Endometrial microvascular endothelial cells (primary cell): ENCODE measurements at regions not wholly inside any gene's neighbourhood (a gene's known extent, or its start where the extent isn't known, plus 50 kb on each side); places are given as distances from the start of the nearest gene placed in this dataset.
"Not testable (repeated sequence)": the region's sequence is repeated elsewhere in the genome, so short reads cannot be mapped to it uniquely, and the experiment has no call there.

Experiments used
- in situ Hi-C: cut with HindIII; loops from 2 replicates; pipeline ENCODE4 v1.10.0; 2017; ENCODE audit warnings: low sequenced_read_pairs, low pct_unique_long_range_greater_than_20kb; ENCODE audit errors: inconsistent ontology term

GRCh38 chr9:90458485-90458884 lies 184.1 kb downstream of the DIRAS2 start:
- in situ Hi-C loops, result no loop called here

DNA sequence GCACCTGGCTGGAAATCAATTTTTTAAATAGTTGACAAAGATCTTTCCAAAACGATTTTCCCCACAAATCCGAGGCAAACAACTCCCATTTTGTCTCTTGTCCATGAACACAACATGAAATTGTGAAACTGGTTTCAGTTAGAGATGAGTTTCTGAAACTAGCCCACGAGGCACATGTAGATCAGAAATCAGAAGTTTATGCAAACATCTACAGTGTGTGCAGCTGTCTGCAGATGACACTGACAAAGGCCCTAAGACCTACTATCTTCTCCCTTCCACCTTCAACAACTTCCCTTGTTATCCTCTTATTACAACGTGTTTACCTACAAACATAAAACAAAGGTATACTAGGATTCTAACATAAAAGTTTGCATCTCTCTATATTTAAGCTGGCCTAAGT lies 183.3 kb downstream of the DIRAS2 start:
- in situ Hi-C loops, result no loop called here

DNA sequence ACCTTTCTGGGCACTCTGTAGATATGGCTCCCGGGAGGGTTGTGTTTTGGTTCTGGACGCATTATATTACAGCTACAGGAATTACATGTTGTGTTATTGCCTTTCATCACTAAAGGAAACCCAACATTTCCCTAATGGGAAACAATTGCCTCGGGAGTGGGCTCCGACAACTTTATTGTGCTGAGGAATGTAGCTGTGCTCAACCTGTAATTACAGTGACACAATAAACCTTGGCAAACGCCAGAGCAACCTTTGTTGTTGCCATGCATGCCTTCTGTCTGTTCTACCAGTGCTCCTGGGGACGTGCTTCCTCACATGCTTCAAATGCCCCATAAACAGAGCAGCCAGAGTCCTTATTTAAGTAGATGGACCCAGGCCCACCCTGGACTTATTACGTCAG lies 182.4 kb downstream of the DIRAS2 start:
- in situ Hi-C loops, result no loop called here

DNA sequence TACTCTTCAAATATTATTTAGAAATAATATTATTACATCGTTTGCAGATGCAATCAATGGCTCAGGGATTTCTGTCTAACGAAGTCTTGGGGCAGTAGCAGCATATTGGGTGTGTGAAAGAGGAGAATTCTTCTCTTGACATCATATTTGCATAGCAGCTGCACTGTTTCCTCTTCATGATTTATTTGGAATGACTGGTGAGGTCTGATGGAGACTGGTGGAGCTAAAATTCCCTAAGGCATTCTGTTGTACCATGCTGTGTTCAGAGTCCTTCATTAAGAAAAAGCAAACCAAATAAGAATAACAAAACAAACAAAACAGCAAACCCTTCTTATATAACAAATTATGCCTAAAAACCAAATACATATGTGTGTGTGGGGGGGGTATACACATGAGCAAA lies 177.6 kb downstream of the DIRAS2 start:
- in situ Hi-C loops, result no loop called here

DNA sequence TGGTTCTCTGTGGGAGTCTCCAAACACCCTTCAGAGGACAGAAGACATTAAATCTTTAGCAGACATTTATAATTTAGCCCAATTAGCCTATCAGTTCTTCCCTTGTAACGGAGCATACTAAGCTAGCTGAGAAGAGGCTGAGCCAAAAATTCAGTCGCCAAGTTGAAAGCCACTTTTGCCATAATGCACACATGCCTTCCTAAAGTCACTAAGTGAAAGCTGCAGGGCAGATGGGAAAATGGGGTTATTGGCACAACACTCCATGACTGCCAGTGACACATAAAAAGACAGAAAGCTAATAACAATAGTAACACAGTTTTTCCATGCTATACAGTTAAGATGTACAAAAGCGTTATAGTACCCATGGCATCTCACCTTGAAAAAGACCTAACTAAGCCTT lies 176.2 kb downstream of the DIRAS2 start:
- in situ Hi-C loops, result no loop called here

DNA sequence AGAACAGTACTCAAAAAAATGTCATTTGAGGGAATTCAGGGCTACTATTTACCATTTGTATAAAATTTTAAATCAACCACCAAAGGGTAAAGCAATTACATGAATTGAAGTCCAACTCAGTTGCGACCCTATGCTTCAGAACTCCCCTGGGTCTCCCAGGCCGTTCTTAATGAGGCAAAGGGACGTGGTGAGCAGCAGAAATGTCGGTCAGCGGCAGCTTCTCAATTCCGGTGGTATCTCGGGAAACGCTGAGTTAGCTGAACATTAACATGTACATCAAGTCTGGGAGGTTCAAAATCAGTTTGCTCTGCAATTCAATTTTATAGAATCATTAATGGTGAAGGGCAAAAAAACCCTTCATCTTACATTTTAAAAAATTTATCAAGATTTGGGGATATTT lies 173.2 kb downstream of the DIRAS2 start:
- in situ Hi-C loops, result no loop called here

DNA sequence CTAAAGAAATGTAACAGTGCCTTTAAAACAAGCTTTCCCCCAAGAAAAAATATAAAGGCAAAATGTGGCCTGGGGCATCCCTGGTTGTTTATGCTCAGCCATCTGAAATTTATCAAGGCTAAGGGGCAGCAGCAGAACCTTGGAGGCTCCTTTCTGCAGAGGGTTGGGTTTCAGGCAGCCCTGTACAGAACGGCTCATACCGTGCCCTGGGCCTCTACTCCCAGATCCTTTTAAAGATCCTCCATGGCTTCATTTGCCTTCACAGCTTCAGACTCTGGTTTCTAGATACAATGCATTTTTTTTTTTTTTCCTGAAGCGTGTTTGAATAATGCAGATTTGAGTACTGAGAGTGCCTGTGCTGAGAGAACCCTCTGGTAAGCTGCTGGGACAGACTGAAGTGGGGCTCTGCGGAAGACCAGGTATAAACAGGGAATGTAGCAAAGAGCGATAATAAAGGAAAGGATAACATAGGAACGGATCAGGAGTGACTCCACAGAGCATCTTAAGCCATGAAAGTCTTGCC lies 172.7 kb downstream of the DIRAS2 start:
- in situ Hi-C loops, result no loop called here

DNA sequence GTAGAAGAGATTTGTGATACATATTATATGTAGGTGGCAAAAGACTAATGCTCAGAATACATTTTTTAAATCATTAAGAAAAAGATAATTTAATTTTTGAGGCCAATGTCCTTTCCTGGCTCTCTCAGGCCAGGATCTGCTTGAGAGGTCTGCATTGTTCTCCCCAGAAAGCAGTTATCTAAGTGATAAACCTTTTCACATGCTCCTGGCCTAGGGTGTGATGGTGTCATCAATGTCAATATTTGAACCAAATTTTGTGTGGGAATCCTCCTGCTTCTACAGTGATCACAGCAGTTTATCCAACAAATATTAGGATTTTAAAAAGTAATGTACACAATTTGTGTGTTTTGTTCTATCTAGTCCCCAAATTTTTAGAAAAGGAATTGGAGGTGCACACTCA lies 166.6 kb downstream of the DIRAS2 start:
- in situ Hi-C loops, result no loop called here

DNA sequence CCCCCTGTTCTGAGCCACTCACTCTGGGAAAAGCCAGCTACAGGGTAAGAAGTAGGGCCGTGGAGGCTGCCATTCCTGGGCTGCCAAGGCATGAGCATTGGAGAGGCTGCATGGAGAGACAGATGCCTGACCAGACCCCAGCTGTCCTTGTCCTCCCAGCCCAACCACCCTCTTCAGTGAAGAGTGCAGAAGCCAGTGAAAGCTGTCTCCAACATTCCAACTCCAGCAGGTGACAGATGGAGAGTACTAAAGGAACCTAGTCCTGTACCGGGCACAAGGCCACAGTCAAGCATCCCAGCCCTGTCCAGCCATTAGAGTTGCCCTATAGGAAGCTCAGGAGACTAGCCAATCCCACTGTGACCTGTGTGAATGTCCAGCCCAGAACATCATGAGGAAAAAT lies 165.1 kb downstream of the DIRAS2 start:
- in situ Hi-C loops, result no loop called here

DNA sequence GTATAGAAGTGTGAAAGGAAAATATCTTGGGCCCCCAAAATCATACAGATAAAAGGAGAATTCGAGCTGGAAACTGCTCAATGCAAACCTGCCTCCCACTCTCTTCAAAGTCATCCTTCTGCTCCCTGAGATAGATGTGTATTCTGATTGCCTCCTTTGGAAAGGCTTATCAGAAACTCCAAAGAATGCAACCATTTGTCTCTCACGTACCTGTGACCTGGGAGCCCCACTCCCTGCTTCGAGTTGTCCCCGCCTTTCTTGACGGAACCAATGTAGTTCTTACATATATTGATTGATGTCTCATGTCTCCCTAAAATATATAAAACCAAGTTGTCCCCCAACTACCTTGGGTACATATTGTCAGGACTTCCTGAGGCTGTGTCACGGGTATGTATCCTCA lies 163.8 kb downstream of the DIRAS2 start:
- in situ Hi-C loops, result no loop called here

DNA sequence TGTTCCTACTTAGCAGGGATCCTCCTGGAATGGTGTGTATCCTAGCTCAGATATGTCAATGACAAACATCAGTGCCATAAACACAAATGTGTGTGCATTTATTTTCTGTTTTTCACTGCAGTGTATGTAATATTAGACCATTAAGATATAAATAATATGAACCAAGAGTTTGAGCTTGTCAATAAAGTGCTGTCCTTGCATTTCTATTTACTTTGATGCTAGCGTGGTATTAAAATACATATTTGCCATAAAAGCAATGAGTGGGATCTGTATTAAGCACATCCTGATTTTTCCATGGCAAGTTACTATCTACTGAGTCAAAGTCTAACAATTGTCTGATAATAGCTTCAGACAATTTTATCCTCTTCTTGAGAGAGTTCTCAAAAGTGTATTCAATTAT lies 157.6 kb downstream of the DIRAS2 start:
- in situ Hi-C loops, result no loop called here

DNA sequence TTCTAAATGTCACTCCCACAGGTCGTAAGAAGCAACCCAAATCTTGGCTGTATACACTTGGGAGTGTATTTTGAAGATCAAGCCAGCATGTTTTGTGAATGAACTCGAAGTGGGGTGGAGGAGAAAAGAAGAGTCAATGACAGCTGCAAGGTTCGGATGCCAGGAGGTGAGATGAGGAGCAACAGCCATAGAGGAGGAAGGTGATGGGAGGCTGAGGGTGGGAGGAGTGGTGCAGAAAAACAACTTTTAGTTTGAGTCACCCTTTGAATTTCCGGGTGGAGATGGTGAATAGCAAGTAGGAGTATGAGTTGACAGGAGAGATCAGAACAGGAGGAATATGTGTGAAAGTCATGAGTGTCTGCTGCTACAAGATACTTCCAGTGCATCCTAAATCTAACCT lies 153.6 kb downstream of the DIRAS2 start:
- in situ Hi-C loops, result no loop called here

DNA sequence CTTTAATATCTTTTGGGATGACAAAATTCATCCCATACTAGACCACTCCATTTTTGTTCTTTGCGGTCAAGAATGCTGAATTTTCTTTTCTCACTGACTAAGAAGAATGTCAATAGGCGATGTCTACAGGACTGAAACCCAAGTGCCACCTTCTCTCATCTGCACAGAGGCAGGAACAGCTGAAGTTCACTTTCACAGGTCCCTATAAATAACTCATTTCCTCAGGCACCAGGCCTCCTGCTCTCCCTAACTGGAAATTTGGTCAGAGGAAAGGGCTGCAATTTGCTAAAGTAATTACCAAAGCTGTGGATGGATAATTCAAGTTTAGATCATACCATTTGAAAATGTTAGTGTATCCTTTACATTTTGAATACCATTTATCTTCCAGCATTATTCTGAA lies 142.9 kb downstream of the DIRAS2 start:
- in situ Hi-C loops, result no loop called here

- in situ Hi-C loops, result no loop called here
Observed at GRCh38 chr9:90502134-90502533, 140.5 kb downstream of the DIRAS2 start.

- in situ Hi-C loops, result no loop called here
Observed at GRCh38 chr9:90504486-90504885, 138.1 kb downstream of the DIRAS2 start.

- in situ Hi-C loops, result no loop called here
Observed at GRCh38 chr9:90505695-90506094, 136.9 kb downstream of the DIRAS2 start.

- in situ Hi-C loops, result not testable (repeated sequence)
Observed at GRCh38 chr9:90506402-90506801, 136.2 kb downstream of the DIRAS2 start.

- in situ Hi-C loops, result no loop called here
Observed at GRCh38 chr9:90507621-90508020, 135.0 kb downstream of the DIRAS2 start.

GRCh38 chr9:90508940-90509339 lies 133.7 kb downstream of the DIRAS2 start:
- in situ Hi-C loops, result no loop called here

DNA sequence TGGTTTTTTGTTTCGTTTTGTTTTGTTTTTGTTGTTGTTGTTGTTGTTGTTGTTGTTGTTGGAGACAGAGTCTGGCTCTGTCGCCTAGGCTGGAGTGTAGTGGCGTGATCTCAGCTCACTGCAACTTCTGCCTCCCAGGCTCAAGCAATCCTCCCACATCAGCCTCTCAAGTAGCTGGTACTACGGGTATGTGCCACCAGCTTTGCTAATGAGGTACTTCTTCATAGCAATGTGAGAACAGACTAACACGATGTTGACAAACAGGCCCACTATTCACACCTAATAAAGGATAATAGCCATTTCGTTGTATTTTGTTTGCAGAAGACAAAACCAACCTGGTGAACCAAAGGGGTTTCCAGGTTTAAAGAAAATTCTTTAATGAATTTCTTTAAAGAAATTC lies 130.9 kb downstream of the DIRAS2 start:
- in situ Hi-C loops, result no loop called here

GRCh38 chr9:90514877-90515276 lies 127.7 kb downstream of the DIRAS2 start:
- in situ Hi-C loops, result no loop called here

- in situ Hi-C loops, result no loop called here
Observed at GRCh38 chr9:90515510-90515909, 127.1 kb downstream of the DIRAS2 start.
